ENCODE measurements at regions not wholly inside any gene's neighbourhood (a gene's known extent, or its start where the extent isn't known, plus 50 kb on each side); places are given as distances from the start of the nearest gene placed in this dataset.

- no peak for DNase-seq
Measured at GRCh38 chr22:44549701-44550100, 51.7 kb upstream of the RTL6 start.

GRCh38 chr22:44548981-44549380 is 50.9 kb upstream of the RTL6 start:
- no peak for DNase-seq

Data from right forelimb (tissue), 1 donor.